Gastrocnemius medialis (tissue), 4 donors: ENCODE measurements at regions not wholly inside any gene's neighbourhood (a gene's known extent, or its start where the extent isn't known, plus 50 kb on each side); places are given as distances from the start of the nearest gene placed in this dataset.

Experiments
- ATAC-seq, 2 donors: fragments of 150-250 bp; one replicate each; pipeline ENCODE4 v1.9.1; 2016
- DNase-seq, 2 donors: peaks; one replicate each; pipeline ENCODE4 v3.0.0-alpha.2; 2019
- H3K27ac ChIP-seq, 4 donors: fragments of 200-600 bp; sonication (generic); 1 replicate in 1 of 4; 2 replicates in 3 of 4; pipeline ENCODE4 v1.5.1; 2016 to 2018; ENCODE audit warnings: mild to moderate bottlenecking in 2 of 4, moderate library complexity in 1 of 4
- H3K27me3 ChIP-seq, 3 donors: fragments of 200-600 bp; sonication (generic) in 2 of 3; 1 replicate in 1 of 3; 2 replicates in 2 of 3; pipeline versions ENCODE4 v1.5.1 to v1.6.0; 2016 to 2019; ENCODE audit warnings: mild to moderate bottlenecking in 1 of 3, moderate library complexity in 1 of 3
- H3K36me3 ChIP-seq, 2 donors: fragments of 200-600 bp; sonication (generic) in 1 of 2; one replicate each; pipeline ENCODE4 v1.5.1; 2017 to 2018
- H3K4me1 ChIP-seq, 2 donors: fragments of 200-600 bp; sonication (generic) in 1 of 2; one replicate each; pipeline ENCODE4 v1.5.1; 2016 to 2017; ENCODE audit warnings: mild to moderate bottlenecking in 2 of 2
- H3K4me3 ChIP-seq, 4 donors: fragments of 200-600 bp; sonication (generic) in 3 of 4; 1 replicate in 1 of 4; 2 replicates in 3 of 4; pipeline ENCODE4 v1.5.1; 2016 to 2019; ENCODE audit warnings: mild to moderate bottlenecking in 2 of 4
- H3K9me3 ChIP-seq, 3 donors: fragments of 200-600 bp; sonication (generic) in 2 of 3; 1 replicate in 1 of 3; 2 replicates in 2 of 3; pipeline ENCODE4 v1.5.1; 2016 to 2019
- POLR2A ChIP-seq, 2 donors: fragments of 450-650 bp; IDR thresholded peaks; one replicate each; pipeline ENCODE4 v1.6.1; 2017; ENCODE audit warnings: antibody characterized with exemption in 2 of 2, mild to moderate bottlenecking in 2 of 2, moderate library complexity in 2 of 2
- in situ Hi-C, 4 donors: fragments of 200-750 bp; cut with MboI; loops; one replicate each; pipeline versions ENCODE4 v1.15.0 to v1.8.0; 2017; ENCODE audit warnings: low sequenced_read_pairs in 4 of 4
- intact Hi-C: fragments of 100-400 bp; cut with DNase I; formaldehyde crosslinking; loops from one replicate; pipeline ENCODE4 v1.15.1; 2023; ENCODE audit warnings: low total_unique reads
- TF ChIP-seq, protein P1 (sequence below), 5 experiments: fragments of 450-650 bp in 3 of 5; fragments of 200-600 bp in 2 of 5; sonication (generic) in 2 of 5; IDR thresholded peaks in 4 of 5; conservative IDR thresholded peaks in 1 of 5; 1 replicate in 4 of 5; 2 replicates in 1 of 5; pipeline ENCODE4 v1.5.1; 2016 to 2019; ENCODE audit warnings: antibody characterized with exemption in 5 of 5, mild to moderate bottlenecking in 3 of 5, moderate library complexity in 3 of 5

DNA sequence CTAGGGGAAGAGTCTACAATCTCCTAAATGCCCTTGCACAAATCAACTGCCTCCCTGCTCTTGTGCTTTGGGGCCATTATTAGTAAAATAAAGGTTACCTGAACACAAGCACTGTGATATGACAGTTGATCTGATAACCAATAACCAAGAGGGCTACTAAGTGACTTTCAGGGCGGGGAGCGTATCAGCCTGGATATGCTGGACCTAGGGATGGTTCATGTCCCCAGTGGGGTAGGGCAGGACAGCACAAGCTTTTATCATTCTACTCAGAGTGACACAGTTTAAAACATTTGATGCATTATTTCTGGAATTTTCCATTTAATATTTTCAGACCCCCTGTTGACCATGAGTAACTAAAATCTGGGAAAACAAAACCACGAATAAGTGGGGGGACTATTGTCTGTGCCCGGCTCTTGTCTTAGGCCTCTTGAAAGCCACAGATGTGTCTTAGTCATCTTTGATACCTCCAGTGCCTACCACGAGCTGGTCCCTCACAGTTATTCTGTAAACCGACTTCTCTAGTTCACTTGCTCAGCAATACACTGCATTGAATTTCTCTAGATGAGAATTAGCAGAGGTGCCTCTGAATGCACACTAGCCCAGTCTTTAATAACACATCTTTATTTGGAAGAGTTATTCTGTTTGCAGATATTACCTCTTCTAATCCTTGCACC is 94.6 kb upstream of the DHX40 start:
- no peak overlapping the region for H3K4me3 ChIP-seq
- H3K9me3 ChIP-seq, result no peaks in the 10 kb centered on the region
- no peaks in the 10 kb centered on the region for H3K4me1 ChIP-seq
- no peaks in the 10 kb centered on the region for H3K36me3 ChIP-seq
- H3K27ac ChIP-seq, result no peak overlapping the region
- TF ChIP-seq POLR2A (IDR thresholded peaks at IDR 0.05), result no peak
- TF ChIP-seq, protein P1, sequence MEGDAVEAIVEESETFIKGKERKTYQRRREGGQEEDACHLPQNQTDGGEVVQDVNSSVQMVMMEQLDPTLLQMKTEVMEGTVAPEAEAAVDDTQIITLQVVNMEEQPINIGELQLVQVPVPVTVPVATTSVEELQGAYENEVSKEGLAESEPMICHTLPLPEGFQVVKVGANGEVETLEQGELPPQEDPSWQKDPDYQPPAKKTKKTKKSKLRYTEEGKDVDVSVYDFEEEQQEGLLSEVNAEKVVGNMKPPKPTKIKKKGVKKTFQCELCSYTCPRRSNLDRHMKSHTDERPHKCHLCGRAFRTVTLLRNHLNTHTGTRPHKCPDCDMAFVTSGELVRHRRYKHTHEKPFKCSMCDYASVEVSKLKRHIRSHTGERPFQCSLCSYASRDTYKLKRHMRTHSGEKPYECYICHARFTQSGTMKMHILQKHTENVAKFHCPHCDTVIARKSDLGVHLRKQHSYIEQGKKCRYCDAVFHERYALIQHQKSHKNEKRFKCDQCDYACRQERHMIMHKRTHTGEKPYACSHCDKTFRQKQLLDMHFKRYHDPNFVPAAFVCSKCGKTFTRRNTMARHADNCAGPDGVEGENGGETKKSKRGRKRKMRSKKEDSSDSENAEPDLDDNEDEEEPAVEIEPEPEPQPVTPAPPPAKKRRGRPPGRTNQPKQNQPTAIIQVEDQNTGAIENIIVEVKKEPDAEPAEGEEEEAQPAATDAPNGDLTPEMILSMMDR (IDR thresholded peaks at IDR 0.05 in 4 of 5, conservative IDR thresholded peaks at IDR 0.05 in 1 of 5), result no peak
- DNase-seq (no peak), ATAC-seq (no peak)
- intact Hi-C loops, result no loop called here
- H3K27me3 ChIP-seq, result no peaks in the 10 kb centered on the region
- in situ Hi-C loops, result no loop called here

DNA sequence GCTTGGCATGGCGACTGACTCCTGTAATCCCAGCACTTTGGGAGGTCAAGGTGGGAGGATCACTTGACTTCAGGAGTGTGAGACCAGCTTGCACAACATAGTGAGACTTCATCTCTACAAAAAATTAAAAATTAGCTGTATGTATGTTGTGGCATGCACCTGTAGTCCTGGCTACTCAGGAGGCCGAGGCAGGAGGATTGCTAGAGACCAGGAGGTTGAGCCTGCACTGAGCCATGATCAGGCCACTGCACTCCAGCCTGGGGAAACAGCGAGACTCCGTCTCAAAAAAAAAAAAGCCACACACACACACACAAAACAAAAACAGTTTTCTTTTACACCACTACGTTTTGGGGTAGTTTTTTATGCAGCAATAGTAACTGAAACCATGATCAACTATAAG is 89.0 kb upstream of the DHX40 start:
- Histone ChIP-seq H3K36me3 (no peaks in the 10 kb centered on the region), H3K27me3 (no peaks in the 10 kb centered on the region), H3K9me3 (no peaks in the 10 kb centered on the region), H3K4me3 (no peak overlapping the region), H3K27ac (no peak overlapping the region), H3K4me1 (no peaks in the 10 kb centered on the region)
- intact Hi-C loops, result no loop called here
- in situ Hi-C loops, result no loop called here
- DNase-seq, result no peak
- TF ChIP-seq, protein P1 (IDR thresholded peaks at IDR 0.05 in 4 of 5, conservative IDR thresholded peaks at IDR 0.05 in 1 of 5), result no peak
- no peak for TF ChIP-seq POLR2A (IDR thresholded peaks at IDR 0.05)
- ATAC-seq, result no peak

DNA sequence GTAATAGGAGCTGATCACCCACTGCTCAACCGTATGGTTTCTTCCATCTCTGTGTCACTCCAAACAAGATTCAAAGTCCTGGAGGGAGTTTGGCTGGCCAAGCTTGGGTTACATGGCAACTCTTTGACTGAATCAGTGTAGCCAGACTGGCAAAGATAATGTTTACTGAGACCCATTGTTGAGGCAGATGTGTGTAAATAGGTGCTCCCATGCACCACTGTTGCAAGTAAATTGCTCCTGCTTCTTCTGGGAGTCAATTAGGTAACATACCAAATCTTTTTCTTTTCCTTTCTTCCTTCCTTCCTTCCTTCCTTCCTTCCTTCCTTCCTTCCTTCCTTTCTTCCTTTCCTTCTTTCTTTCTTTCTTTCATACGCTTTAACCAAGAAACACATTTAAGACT is 86.3 kb upstream of the DHX40 start:
- no peak for TF ChIP-seq POLR2A (IDR thresholded peaks at IDR 0.05)
- TF ChIP-seq, protein P1 (IDR thresholded peaks at IDR 0.05 in 4 of 5, conservative IDR thresholded peaks at IDR 0.05 in 1 of 5), result no peak
- Histone ChIP-seq H3K27me3 (no peaks in the 10 kb centered on the region), H3K36me3 (no peaks in the 10 kb centered on the region), H3K27ac (no peak overlapping the region), H3K9me3 (no peaks in the 10 kb centered on the region), H3K4me3 (no peak overlapping the region), H3K4me1 (no peaks in the 10 kb centered on the region)
- DNase-seq (no peak), ATAC-seq (no peak)
- intact Hi-C loops, result no loop called here
- in situ Hi-C loops, result no loop called here

DNA sequence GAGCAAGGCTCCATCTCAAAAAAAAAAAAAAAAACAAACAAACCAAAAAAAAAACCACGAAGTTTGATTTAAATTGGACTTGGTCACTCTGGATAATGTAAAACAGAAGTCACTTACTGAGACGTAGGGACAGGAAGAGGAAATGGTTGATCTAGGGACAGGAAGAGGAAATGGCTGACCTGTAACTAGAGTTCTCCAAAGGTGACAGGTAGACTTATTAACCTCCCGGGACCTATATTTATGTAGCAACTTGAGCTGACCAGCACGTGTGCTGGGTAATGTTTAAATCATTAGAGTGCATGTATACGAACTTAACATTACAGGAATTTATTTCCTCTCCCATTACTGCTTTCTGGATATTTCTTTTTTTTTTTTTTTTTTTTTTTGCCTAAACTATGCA is 81.5 kb upstream of the DHX40 start:
- peaks cover 5 to 13% of the 10 kb centered on the region in 2 donors for H3K4me1 ChIP-seq
- in situ Hi-C loops (no loop called here), intact Hi-C loops (no loop called here)
- no peak overlapping the region for H3K4me3 ChIP-seq
- H3K27ac ChIP-seq, result no peak overlapping the region
- H3K36me3 ChIP-seq, result no peaks in the 10 kb centered on the region
- TF ChIP-seq, protein P1 (IDR thresholded peaks at IDR 0.05 in 4 of 5, conservative IDR thresholded peaks at IDR 0.05 in 1 of 5), result no peak
- TF ChIP-seq POLR2A (IDR thresholded peaks at IDR 0.05), result no peak
- no peaks in the 10 kb centered on the region for H3K9me3 ChIP-seq
- H3K27me3 ChIP-seq, result no peaks in the 10 kb centered on the region
- no peak for ATAC-seq
- DNase-seq, result no peak

DNA sequence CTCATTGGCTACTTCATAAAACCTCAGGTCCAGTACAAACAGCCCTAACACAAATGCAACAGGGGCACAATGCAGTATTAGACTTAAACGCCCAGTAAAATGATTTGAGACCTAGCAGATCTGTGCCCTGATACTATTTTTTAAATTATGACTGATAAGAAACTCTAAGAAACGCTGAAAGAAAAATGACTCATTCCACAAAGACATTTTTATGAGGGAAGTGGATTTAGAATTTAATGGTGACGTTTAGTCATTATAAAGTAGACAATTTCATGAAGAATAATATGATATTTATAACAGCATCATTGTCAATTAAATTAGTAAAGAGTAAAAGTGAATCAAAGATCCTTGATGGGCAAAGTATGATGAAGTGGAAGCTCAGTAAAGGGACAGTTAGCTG is 80.4 kb upstream of the DHX40 start:
- intact Hi-C loops, result no loop called here

More for the DNA sequence above, 80.4 kb upstream of the DHX40 start:
- no peaks in the 10 kb centered on the region for H3K36me3 ChIP-seq
- no peak overlapping the region for H3K4me3 ChIP-seq
- in situ Hi-C loops, result no loop called here
- no peaks in the 10 kb centered on the region for H3K27me3 ChIP-seq
- ATAC-seq (no peak), DNase-seq (no peak)
- no peaks in the 10 kb centered on the region for H3K9me3 ChIP-seq
- H3K27ac ChIP-seq, result no peak overlapping the region
- peaks cover 5 to 16% of the 10 kb centered on the region in 2 donors for H3K4me1 ChIP-seq
- TF ChIP-seq, protein P1 (IDR thresholded peaks at IDR 0.05 in 4 of 5, conservative IDR thresholded peaks at IDR 0.05 in 1 of 5), result no peak
- no peak for TF ChIP-seq POLR2A (IDR thresholded peaks at IDR 0.05)
